Stomach (tissue), 8 donors: ENCODE measurements at regions not wholly inside any gene's neighbourhood (a gene's known extent, or its start where the extent isn't known, plus 50 kb on each side); places are given as distances from the start of the nearest gene placed in this dataset.

Experiments
- DNase-seq, 2 donors: peaks; one replicate each; pipeline versions ENCODE4 v3.0.0 to v3.0.0-alpha.2; 2013 to 2019
- H3K27ac ChIP-seq, 5 donors: fragments of 200-600 bp in 4 of 5; sonication (generic) in 4 of 5; one replicate each; pipeline ENCODE4 v1.5.1; 2013 to 2019; ENCODE audit warnings: mild to moderate bottlenecking in 1 of 5, moderate library complexity in 1 of 5
- H3K27me3 ChIP-seq, 3 donors: fragments of 200-600 bp; sonication (generic); one replicate each; pipeline ENCODE4 v1.5.1; 2017 to 2019; ENCODE audit warnings: mixed run types in 1 of 3
- H3K36me3 ChIP-seq, 4 donors: fragments of 200-600 bp; sonication (generic); 1 replicate in 3 of 4; 2 replicates in 1 of 4; pipeline ENCODE4 v1.5.1; 2016 to 2019
- H3K4me1 ChIP-seq, 4 donors: fragments of 200-600 bp; sonication (generic); one replicate each; pipeline ENCODE4 v1.5.1; 2016 to 2019
- H3K4me3 ChIP-seq, 4 donors: fragments of 200-600 bp; sonication (generic) in 3 of 4; one replicate each; pipeline ENCODE4 v1.5.1; 2016 to 2019; ENCODE audit warnings: mild to moderate bottlenecking in 1 of 4
- H3K9me3 ChIP-seq, 4 donors: fragments of 200-600 bp; sonication (generic); one replicate each; pipeline ENCODE4 v1.5.1; 2016 to 2019
- EP300 ChIP-seq: sonication (generic); formaldehyde crosslinking; IDR thresholded peaks from one replicate; pipeline ENCODE4 v1.6.1; 2017; ENCODE audit warnings: antibody characterized with exemption
- POLR2A ChIP-seq, 4 donors: fragments of 450-650 bp; IDR thresholded peaks; one replicate each; pipeline ENCODE4 v1.6.1; 2016; ENCODE audit warnings: antibody characterized with exemption in 4 of 4, control low read depth in 2 of 4, mild to moderate bottlenecking in 1 of 4, moderate library complexity in 1 of 4
- POLR2AphosphoS5 ChIP-seq, 3 donors: sonication (generic); formaldehyde crosslinking; IDR thresholded peaks; one replicate each; pipeline ENCODE4 v1.6.1; 2016; ENCODE audit warnings: antibody characterized with exemption in 3 of 3
- WGBS, 5 donors: extraction: QIAGEN DNeasy Blood & Tissue Kit in 3 of 5; methylation state at CpG; one replicate each; pipeline versions ENCODE4 v1.1.5 to v1.1.7; 2013 to 2018; 5-methylcytosine and 5-hydroxymethylcytosine counted together
- intact Hi-C: fragments of 100-400 bp; cut with DNase I; formaldehyde crosslinking; loops from one replicate; pipeline ENCODE4 v1.15.1; 2023; ENCODE audit warnings: low total_unique reads
- TF ChIP-seq, protein P1 (sequence below), 7 experiments: fragments of 450-650 bp in 4 of 7; fragments of 200-600 bp in 3 of 7; sonication (generic) in 3 of 7; IDR thresholded peaks; one replicate each; pipeline ENCODE4 v1.5.1; 2016 to 2019; ENCODE audit warnings: antibody characterized with exemption in 7 of 7, control low read depth in 2 of 7, mild to moderate bottlenecking in 1 of 7
- donor health status: healthy with polysubstance abuse.
- donor health status: Bipolar disorder and iron deficiency.
- donor health status: healthy.

- Histone ChIP-seq H3K27ac (no peak overlapping the region), H3K4me1 (no peaks in the 10 kb centered on the region), H3K36me3 (no peaks in the 10 kb centered on the region), H3K4me3 (no peak overlapping the region), H3K27me3 (no peaks in the 10 kb centered on the region), H3K9me3 (no peaks in the 10 kb centered on the region)
- TF ChIP-seq POLR2AphosphoS5 (IDR thresholded peaks at IDR 0.05) (no peak), EP300 (no peak), POLR2A (IDR thresholded peaks at IDR 0.05) (no peak)
- TF ChIP-seq, protein P1, sequence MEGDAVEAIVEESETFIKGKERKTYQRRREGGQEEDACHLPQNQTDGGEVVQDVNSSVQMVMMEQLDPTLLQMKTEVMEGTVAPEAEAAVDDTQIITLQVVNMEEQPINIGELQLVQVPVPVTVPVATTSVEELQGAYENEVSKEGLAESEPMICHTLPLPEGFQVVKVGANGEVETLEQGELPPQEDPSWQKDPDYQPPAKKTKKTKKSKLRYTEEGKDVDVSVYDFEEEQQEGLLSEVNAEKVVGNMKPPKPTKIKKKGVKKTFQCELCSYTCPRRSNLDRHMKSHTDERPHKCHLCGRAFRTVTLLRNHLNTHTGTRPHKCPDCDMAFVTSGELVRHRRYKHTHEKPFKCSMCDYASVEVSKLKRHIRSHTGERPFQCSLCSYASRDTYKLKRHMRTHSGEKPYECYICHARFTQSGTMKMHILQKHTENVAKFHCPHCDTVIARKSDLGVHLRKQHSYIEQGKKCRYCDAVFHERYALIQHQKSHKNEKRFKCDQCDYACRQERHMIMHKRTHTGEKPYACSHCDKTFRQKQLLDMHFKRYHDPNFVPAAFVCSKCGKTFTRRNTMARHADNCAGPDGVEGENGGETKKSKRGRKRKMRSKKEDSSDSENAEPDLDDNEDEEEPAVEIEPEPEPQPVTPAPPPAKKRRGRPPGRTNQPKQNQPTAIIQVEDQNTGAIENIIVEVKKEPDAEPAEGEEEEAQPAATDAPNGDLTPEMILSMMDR (IDR thresholded peaks at IDR 0.05), result no peak
- intact Hi-C loops, result no loop called here
- 74 to 92% (median 80%) methylated on average over 1 of the region's 1 CpG for WGBS, 5 donors
- DNase-seq, result no peak
These were observed 658.0 kb upstream of the GOLIM4 start for GRCh38 chr3:168753724-168754123.

DNA sequence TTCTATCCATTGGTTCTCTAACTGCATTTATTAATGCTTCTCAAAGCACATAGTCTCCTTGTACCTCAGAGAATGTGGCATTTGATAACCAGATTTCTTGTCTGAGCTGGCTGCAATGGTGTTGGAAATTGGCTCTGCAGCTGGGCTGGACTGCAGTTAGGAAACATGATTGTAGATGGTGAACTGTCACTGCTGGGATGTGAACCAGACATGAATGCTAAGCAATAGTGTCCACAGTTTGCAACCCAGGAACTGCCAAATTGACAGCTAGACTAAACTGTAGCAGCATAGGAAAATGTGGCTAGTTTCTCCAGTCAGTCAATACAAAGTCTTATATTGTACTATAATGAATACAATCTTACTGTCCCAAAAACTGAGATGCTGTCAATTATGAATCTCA is 656.6 kb upstream of the GOLIM4 start:
- DNase-seq, result peak in 1 of 2 donors; percentile 28
- Histone ChIP-seq H3K36me3 (no peaks in the 10 kb centered on the region), H3K9me3 (no peaks in the 10 kb centered on the region), H3K27me3 (no peaks in the 10 kb centered on the region), H3K4me1 (no peaks in the 10 kb centered on the region), H3K27ac (no peak overlapping the region), H3K4me3 (no peak overlapping the region)
- TF ChIP-seq POLR2AphosphoS5 (IDR thresholded peaks at IDR 0.05) (no peak), POLR2A (IDR thresholded peaks at IDR 0.05) (no peak), EP300 (no peak)
- TF ChIP-seq, protein P1 (IDR thresholded peaks at IDR 0.05), result no peak
- intact Hi-C loops, result no loop called here

- no peaks in the 10 kb centered on the region for H3K36me3 ChIP-seq
- no peak for TF ChIP-seq POLR2A (IDR thresholded peaks at IDR 0.05)
- TF ChIP-seq EP300, result no peak
- no peak for TF ChIP-seq POLR2AphosphoS5 (IDR thresholded peaks at IDR 0.05)
- TF ChIP-seq, protein P1 (IDR thresholded peaks at IDR 0.05), result no peak
- 78 to 89% (median 83%) methylated on average over 3 of the region's 3 CpGs for WGBS, 5 donors
- intact Hi-C loops, result no loop called here
- no peaks in the 10 kb centered on the region for H3K27me3 ChIP-seq
- H3K4me1 ChIP-seq, result no peaks in the 10 kb centered on the region
- no peak for DNase-seq
- H3K9me3 ChIP-seq, result peaks cover 0 to 8% (median 0%) of the 10 kb centered on the region in 4 donors
- no peak overlapping the region for H3K27ac ChIP-seq
- H3K4me3 ChIP-seq, result no peak overlapping the region
These were observed 652.0 kb upstream of the GOLIM4 start for GRCh38 chr3:168747697-168748096.

GRCh38 chr3:168738527-168739325 is 643.0 kb upstream of the GOLIM4 start:
- DNase-seq, result no peak
- WGBS, 5 donors, result 80 to 89% (median 88%) methylated on average over 6 of the region's 6 CpGs
- H3K36me3 ChIP-seq, result no peaks in the 10 kb centered on the region

More at GRCh38 chr3:168738527-168739325, 643.0 kb upstream of the GOLIM4 start:
- no peaks in the 10 kb centered on the region for H3K4me1 ChIP-seq
- no peak for TF ChIP-seq EP300
- TF ChIP-seq, protein P1 (IDR thresholded peaks at IDR 0.05), result no peak
- no peak for TF ChIP-seq POLR2A (IDR thresholded peaks at IDR 0.05)
- TF ChIP-seq POLR2AphosphoS5 (IDR thresholded peaks at IDR 0.05), result no peak
- no peaks in the 10 kb centered on the region for H3K27me3 ChIP-seq
- H3K9me3 ChIP-seq, result peaks cover 0 to 6% (median 4%) of the 10 kb centered on the region in 4 donors
- H3K4me3 ChIP-seq, result no peak overlapping the region
- no peak overlapping the region for H3K27ac ChIP-seq
- intact Hi-C loops, result no loop called here
